Activated CD8-positive, alpha-beta T cell treated with anti-CD3 and anti-CD28 coated beads, Interleukin-2, amount 10 ng/mL, durations not matched to agents 7 days and 5 days (primary cell): ENCODE measurements at regions not wholly inside any gene's neighbourhood (a gene's known extent, or its start where the extent isn't known, plus 50 kb on each side); places are given as distances from the start of the nearest gene placed in this dataset.

Experiments
- ATAC-seq: fragments of 150-1000 bp; cut with Tn5 transposase; one replicate; pipeline ENCODE4 v1.10.0; 2021; ENCODE audit warnings: moderate library complexity
- CTCF ChIA-PET: fragments of 350-600 bp; sonication (Branson Sonifier 250); formaldehyde crosslinking; loops from one replicate; lab custom pipeline; 2021; ENCODE audit warnings: antibody characterized with exemption; lab: Charles Lee
- POLR2A ChIA-PET: fragments of 350-600 bp; sonication (Branson Sonifier 250); formaldehyde crosslinking; loops from one replicate; lab custom pipeline; 2021; ENCODE audit warnings: antibody characterized with exemption; lab: Charles Lee
- DNase-seq: peaks from one replicate; pipeline ENCODE4 v3.0.0-alpha.2; 2020
- H3K27ac Mint-ChIP-seq: one replicate; pipeline ENCODE4 v1.8.0; 2021; ENCODE audit warnings: mild to moderate bottlenecking, mixed read lengths
- H3K27me3 Mint-ChIP-seq: one replicate; pipeline ENCODE4 v1.8.0; 2021; ENCODE audit warnings: low read depth, mixed read lengths
- H3K36me3 Mint-ChIP-seq: one replicate; pipeline ENCODE4 v1.8.0; 2021; ENCODE audit warnings: low read depth, mixed read lengths
- H3K4me1 Mint-ChIP-seq: one replicate; pipeline ENCODE4 v1.8.0; 2021; ENCODE audit warnings: low read depth, mixed read lengths
- H3K4me3 Mint-ChIP-seq: one replicate; pipeline ENCODE4 v1.8.0; 2021; ENCODE audit warnings: mild to moderate bottlenecking, mixed read lengths
- H3K9me3 Mint-ChIP-seq: one replicate; pipeline ENCODE4 v1.8.0; 2022; ENCODE audit warnings: mixed read lengths; ENCODE audit not compliant: insufficient read depth

- Mint-ChIP-seq H3K4me3 (no peak overlapping the region), H3K9me3 (peaks cover 11% of the 10 kb centered on the region), H3K27me3 (no peaks in the 10 kb centered on the region), H3K4me1 (no peaks in the 10 kb centered on the region), H3K36me3 (no peaks in the 10 kb centered on the region), H3K27ac (no peak overlapping the region)
- POLR2A ChIA-PET = no interaction called here
- CTCF ChIA-PET = no interaction called here
- DNase-seq = no peak
- ATAC-seq = no peak
Measured at GRCh38 chr7:53996876-53997275, 545.3 kb upstream of the VSTM2A start.

DNA sequence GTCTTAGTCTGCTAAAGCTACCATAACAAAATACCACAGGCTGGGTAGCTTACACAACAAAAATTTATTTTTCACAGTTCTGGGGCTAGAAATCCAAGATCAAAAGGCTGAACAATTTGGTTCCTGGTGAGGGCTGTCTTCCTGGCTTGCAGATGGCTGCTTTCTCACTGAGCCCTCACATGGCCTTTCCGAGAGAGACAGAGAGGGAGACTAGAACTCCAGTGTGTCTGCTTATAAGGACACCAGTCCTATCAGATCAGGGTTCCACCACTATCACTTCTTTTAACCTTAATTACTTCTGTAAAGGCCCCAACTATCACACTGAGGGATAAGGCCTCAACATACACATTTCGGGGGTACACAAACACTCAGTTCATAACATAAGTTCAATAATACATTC is 527.4 kb upstream of the VSTM2A start:
- no peaks in the 10 kb centered on the region for H3K36me3 Mint-ChIP-seq
- H3K27me3 Mint-ChIP-seq = no peaks in the 10 kb centered on the region
- no peak overlapping the region for H3K27ac Mint-ChIP-seq
- H3K4me3 Mint-ChIP-seq = no peak overlapping the region
- ChIA-PET POLR2A (no interaction called here), CTCF (no interaction called here)
- ATAC-seq (no peak), DNase-seq (no peak)
- H3K9me3 Mint-ChIP-seq = peaks cover 25% of the 10 kb centered on the region
- H3K4me1 Mint-ChIP-seq = no peaks in the 10 kb centered on the region

- Mint-ChIP-seq H3K4me1 (no peaks in the 10 kb centered on the region), H3K4me3 (no peak overlapping the region), H3K27ac (no peak overlapping the region), H3K27me3 (no peaks in the 10 kb centered on the region), H3K9me3 (peaks cover 23% of the 10 kb centered on the region), H3K36me3 (no peaks in the 10 kb centered on the region)
- DNase-seq (no peak), ATAC-seq (no peak)
- ChIA-PET CTCF (no interaction called here), POLR2A (no interaction called here)
Measured at GRCh38 chr7:54015251-54015650, 526.9 kb upstream of the VSTM2A start.

- Mint-ChIP-seq H3K4me1 (no peaks in the 10 kb centered on the region), H3K27me3 (no peaks in the 10 kb centered on the region), H3K4me3 (no peak overlapping the region), H3K36me3 (no peaks in the 10 kb centered on the region), H3K9me3 (peaks cover 8% of the 10 kb centered on the region), H3K27ac (no peak overlapping the region)
- CTCF ChIA-PET = no interaction called here
- POLR2A ChIA-PET = no interaction called here
- no peak for ATAC-seq
- DNase-seq = no peak
Measured at GRCh38 chr7:54037873-54038272, 504.3 kb upstream of the VSTM2A start.

DNA sequence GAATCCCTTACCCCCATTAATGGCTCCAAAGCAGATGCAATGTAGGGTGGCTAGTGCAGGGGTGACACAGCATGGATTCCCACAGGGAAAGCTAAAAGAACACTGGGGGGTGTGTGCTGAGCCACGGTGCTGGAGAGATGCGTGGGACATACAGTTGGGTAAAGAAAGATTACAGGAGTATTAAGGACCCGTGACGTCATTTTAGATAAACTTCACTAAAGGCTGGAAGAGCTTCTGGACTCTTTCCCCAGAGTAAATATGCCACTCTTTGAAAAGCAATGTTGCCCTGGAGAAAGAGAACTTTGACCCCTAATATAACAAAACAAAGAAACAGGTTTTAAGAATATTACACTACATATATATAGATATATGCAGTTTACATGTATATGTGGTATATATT is 481.5 kb upstream of the VSTM2A start:
- CTCF ChIA-PET = no interaction called here
- H3K36me3 Mint-ChIP-seq = no peaks in the 10 kb centered on the region
- DNase-seq = no peak
- H3K9me3 Mint-ChIP-seq = peaks cover 24% of the 10 kb centered on the region
- no peak overlapping the region for H3K27ac Mint-ChIP-seq
- H3K27me3 Mint-ChIP-seq = no peaks in the 10 kb centered on the region
- no peaks in the 10 kb centered on the region for H3K4me1 Mint-ChIP-seq
- ATAC-seq = no peak
- POLR2A ChIA-PET = no interaction called here
- no peak overlapping the region for H3K4me3 Mint-ChIP-seq

DNA sequence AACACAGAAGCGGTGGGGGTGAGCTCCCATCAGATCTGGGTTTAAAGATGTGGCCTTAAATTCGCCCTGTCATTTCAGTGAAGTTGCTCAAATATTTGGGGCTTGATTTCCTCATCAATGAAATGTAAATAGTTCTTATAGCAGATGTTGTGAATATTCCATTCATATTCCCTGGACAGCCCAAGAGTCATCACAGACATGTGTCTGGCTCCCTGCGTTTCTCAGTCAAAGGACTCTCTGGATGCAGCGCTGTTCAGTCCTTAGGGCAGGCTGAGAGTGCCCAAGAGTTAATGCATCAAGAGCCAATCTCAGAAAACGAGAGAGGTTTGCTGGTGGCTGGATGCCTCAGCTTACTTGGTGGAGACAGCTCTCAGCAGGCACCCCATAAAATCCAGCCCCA is 475.5 kb upstream of the VSTM2A start:
- DNase-seq (no peak), ATAC-seq (no peak)
- Mint-ChIP-seq H3K27me3 (no peaks in the 10 kb centered on the region), H3K4me3 (no peak overlapping the region), H3K4me1 (no peaks in the 10 kb centered on the region), H3K27ac (no peak overlapping the region), H3K36me3 (no peaks in the 10 kb centered on the region), H3K9me3 (peaks cover 19% of the 10 kb centered on the region)
- CTCF ChIA-PET = no interaction called here
- POLR2A ChIA-PET = no interaction called here

DNA sequence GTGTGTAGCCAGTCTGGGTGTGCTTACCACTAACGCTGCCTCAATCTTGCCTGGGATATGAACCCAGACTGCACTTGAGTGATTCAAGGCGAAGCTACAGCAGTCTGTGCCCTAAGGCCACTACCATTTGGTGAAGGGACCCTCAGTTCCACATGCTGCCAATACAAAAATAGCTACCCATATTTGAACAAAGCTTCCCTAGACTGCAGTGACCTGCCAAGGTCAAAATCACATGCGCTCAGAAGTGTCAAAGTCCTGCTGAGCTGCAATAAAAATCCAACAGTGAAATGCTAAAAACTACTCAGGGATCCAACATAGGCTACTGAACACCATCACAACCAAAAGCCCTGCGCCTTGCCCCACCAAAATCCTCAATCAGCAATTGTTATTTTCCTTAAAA is 472.3 kb upstream of the VSTM2A start:
- no peaks in the 10 kb centered on the region for H3K27me3 Mint-ChIP-seq
- ChIA-PET POLR2A (no interaction called here), CTCF (no interaction called here)
- H3K4me1 Mint-ChIP-seq = no peaks in the 10 kb centered on the region
- H3K27ac Mint-ChIP-seq = no peak overlapping the region
- no peaks in the 10 kb centered on the region for H3K36me3 Mint-ChIP-seq
- no peak for DNase-seq
- H3K4me3 Mint-ChIP-seq = no peak overlapping the region
- H3K9me3 Mint-ChIP-seq = peaks cover 23% of the 10 kb centered on the region
- ATAC-seq = no peak

DNA sequence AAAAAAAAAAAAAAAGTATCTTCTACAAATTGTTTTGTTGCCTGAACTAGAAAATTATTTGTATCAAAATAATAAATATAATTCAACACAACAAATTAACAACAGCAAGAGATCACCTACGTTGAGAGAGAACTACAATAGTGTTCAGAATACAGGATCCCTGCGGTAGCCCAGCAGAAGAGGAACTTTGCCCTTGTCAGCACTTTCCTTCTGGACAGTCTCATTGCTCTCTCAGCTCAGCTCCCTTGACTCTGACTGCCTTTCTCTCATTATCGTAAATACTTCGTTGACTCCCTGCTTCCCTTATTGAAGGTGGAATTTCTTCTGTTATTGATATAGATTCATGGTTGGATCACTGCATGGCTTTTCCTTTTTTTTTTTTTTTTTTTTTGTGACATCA is 469.5 kb upstream of the VSTM2A start:
- ATAC-seq = no peak
- Mint-ChIP-seq H3K36me3 (no peaks in the 10 kb centered on the region), H3K4me1 (no peaks in the 10 kb centered on the region), H3K27me3 (no peaks in the 10 kb centered on the region), H3K27ac (no peak overlapping the region), H3K4me3 (no peak overlapping the region), H3K9me3 (peaks cover 24% of the 10 kb centered on the region)
- CTCF ChIA-PET = no interaction called here
- no peak for DNase-seq
- POLR2A ChIA-PET = no interaction called here

- Mint-ChIP-seq H3K36me3 (no peaks in the 10 kb centered on the region), H3K4me3 (no peak overlapping the region), H3K9me3 (peaks cover 17% of the 10 kb centered on the region), H3K4me1 (no peaks in the 10 kb centered on the region), H3K27me3 (no peaks in the 10 kb centered on the region), H3K27ac (no peak overlapping the region)
- POLR2A ChIA-PET = no interaction called here
- ATAC-seq (no peak), DNase-seq (no peak)
- CTCF ChIA-PET = no interaction called here
Measured at GRCh38 chr7:54076616-54077015, 465.6 kb upstream of the VSTM2A start.

DNA sequence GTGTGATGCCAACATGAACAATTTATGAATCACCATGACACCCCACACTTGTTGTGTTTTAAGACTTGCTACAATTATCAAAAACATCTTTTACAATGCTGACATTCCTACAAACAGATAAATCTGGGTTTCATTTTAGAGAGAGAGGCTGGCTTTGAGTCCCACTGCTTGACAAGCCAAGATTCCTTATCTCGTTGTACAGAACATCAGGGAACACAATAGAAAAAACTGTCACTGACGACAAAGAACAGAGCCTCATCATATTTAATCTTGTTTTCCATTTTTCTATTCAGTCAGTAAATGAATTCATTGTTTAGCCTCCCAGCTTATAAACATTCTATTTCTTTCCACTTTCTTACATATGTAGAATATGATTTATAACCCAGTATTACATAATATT is 461.6 kb upstream of the VSTM2A start:
- H3K27me3 Mint-ChIP-seq = no peaks in the 10 kb centered on the region
- H3K36me3 Mint-ChIP-seq = no peaks in the 10 kb centered on the region
- CTCF ChIA-PET = no interaction called here
- POLR2A ChIA-PET = no interaction called here
- ATAC-seq (no peak), DNase-seq (no peak)
- no peaks in the 10 kb centered on the region for H3K4me1 Mint-ChIP-seq
- H3K27ac Mint-ChIP-seq = no peak overlapping the region
- H3K9me3 Mint-ChIP-seq = peaks cover 9% of the 10 kb centered on the region
- no peak overlapping the region for H3K4me3 Mint-ChIP-seq

- DNase-seq = no peak
- ChIA-PET CTCF (no interaction called here), POLR2A (no interaction called here)
- Mint-ChIP-seq H3K4me3 (no peak overlapping the region), H3K36me3 (no peaks in the 10 kb centered on the region), H3K27ac (no peak overlapping the region), H3K27me3 (no peaks in the 10 kb centered on the region), H3K4me1 (no peaks in the 10 kb centered on the region), H3K9me3 (peaks cover 11% of the 10 kb centered on the region)
- ATAC-seq = no peak
Measured at GRCh38 chr7:54080971-54081370, 461.2 kb upstream of the VSTM2A start.

DNA sequence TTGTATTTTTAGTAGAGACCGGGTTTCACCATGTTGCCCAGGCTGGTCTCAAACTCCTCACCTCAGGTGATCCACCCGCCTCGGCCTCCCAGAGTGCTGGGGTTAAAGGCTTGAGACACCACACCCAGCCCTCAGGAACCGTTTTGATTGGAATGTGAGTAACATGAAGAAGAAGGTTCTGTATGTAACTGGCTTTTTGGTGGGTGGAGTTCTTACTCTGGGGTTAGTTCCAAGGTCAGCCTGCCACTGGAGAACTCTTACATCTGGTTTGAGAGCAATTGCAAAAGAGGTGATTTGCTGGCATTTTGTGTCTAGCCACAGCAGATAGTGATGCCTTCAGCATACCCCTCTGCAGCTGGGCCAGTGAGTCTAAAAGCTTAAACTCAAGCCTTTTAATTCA is 457.8 kb upstream of the VSTM2A start:
- no peak overlapping the region for H3K4me3 Mint-ChIP-seq
- ChIA-PET POLR2A (no interaction called here), CTCF (no interaction called here)
- DNase-seq (no peak), ATAC-seq (no peak)
- no peaks in the 10 kb centered on the region for H3K36me3 Mint-ChIP-seq
- no peak overlapping the region for H3K27ac Mint-ChIP-seq
- H3K27me3 Mint-ChIP-seq = no peaks in the 10 kb centered on the region
- H3K4me1 Mint-ChIP-seq = no peaks in the 10 kb centered on the region
- peaks cover 3% of the 10 kb centered on the region for H3K9me3 Mint-ChIP-seq

GRCh38 chr7:54090652-54091213 is 451.4 kb upstream of the VSTM2A start:
- Mint-ChIP-seq H3K27me3 (no peaks in the 10 kb centered on the region), H3K4me1 (no peaks in the 10 kb centered on the region), H3K9me3 (peaks cover 9% of the 10 kb centered on the region), H3K4me3 (no peak overlapping the region), H3K36me3 (no peaks in the 10 kb centered on the region), H3K27ac (no peak overlapping the region)
- ChIA-PET CTCF (no interaction called here), POLR2A (no interaction called here)
- no peak for DNase-seq
- ATAC-seq = no peak
